Natural killer cell treated with Interleukin-12 subunit alpha and Interleukin-12 subunit beta and Interleukin-15 and Interleukin-18, amount 100 ng/mL, for 72 hours (primary cell): ENCODE measurements at regions not wholly inside any gene's neighbourhood (a gene's known extent, or its start where the extent isn't known, plus 50 kb on each side); places are given as distances from the start of the nearest gene placed in this dataset.
"Not testable (repeated sequence)": the region's sequence is repeated elsewhere in the genome, so short reads cannot be mapped to it uniquely, and the experiment has no call there.

Source experiments
- ATAC-seq, 2 donors: fragments of 150-1000 bp; cut with Tn5 transposase in 1 of 2; sonication (Bioruptor Pico), chemical (Tn5 transposase) in 1 of 2; 2 replicates each; pipeline ENCODE4 v1.10.0; 2021
- DNase-seq: peaks from one replicate; pipeline ENCODE4 v3.0.0; 2022; ENCODE audit warnings: low spot score
- H3K27ac Mint-ChIP-seq, 2 donors: 1 replicate in 1 of 2; 2 replicates in 1 of 2; pipeline ENCODE4 v1.8.0; 2022; ENCODE audit warnings: mixed read lengths in 2 of 2, mild to moderate bottlenecking in 1 of 2, moderate library complexity in 1 of 2
- H3K27me3 Mint-ChIP-seq, 2 donors: 1 replicate in 1 of 2; 2 replicates in 1 of 2; pipeline ENCODE4 v1.8.0; 2022; ENCODE audit warnings: mixed read lengths in 2 of 2
- H3K36me3 Mint-ChIP-seq: one replicate; pipeline ENCODE4 v1.8.0; 2022; ENCODE audit warnings: mixed read lengths
- H3K4me1 Mint-ChIP-seq, 2 donors: 1 replicate in 1 of 2; 2 replicates in 1 of 2; pipeline ENCODE4 v1.8.0; 2022; ENCODE audit warnings: low read depth in 2 of 2, mixed read lengths in 2 of 2, mild to moderate bottlenecking in 1 of 2
- H3K4me3 Mint-ChIP-seq: one replicate; pipeline ENCODE4 v1.8.0; 2022; ENCODE audit warnings: mixed read lengths
- H3K9me3 Mint-ChIP-seq: 2 replicates; pipeline ENCODE4 v1.8.0; 2022; ENCODE audit warnings: mixed read lengths

- H3K4me1 Mint-ChIP-seq, H3K27me3 Mint-ChIP-seq, H3K4me3 Mint-ChIP-seq, ATAC-seq, DNase-seq, H3K36me3 Mint-ChIP-seq, H3K27ac Mint-ChIP-seq: not testable (repeated sequence)
- H3K9me3 Mint-ChIP-seq: peaks cover 13% of the 10 kb centered on the region
These were observed 672.9 kb upstream of the IMPG1 start for GRCh38 chr6:76745388-76745787.

- ATAC-seq, H3K4me1 Mint-ChIP-seq, DNase-seq, H3K4me3 Mint-ChIP-seq, H3K36me3 Mint-ChIP-seq, H3K27ac Mint-ChIP-seq, H3K27me3 Mint-ChIP-seq: not testable (repeated sequence)
- peaks cover 14% of the 10 kb centered on the region for H3K9me3 Mint-ChIP-seq
These were observed 671.8 kb upstream of the IMPG1 start for GRCh38 chr6:76744151-76744720.

GRCh38 chr6:76742919-76743318 is 670.5 kb upstream of the IMPG1 start:
- no peak for DNase-seq
- Mint-ChIP-seq H3K4me3 (no peak overlapping the region), H3K27ac (no peak overlapping the region), H3K27me3 (no peaks in the 10 kb centered on the region), H3K36me3 (no peaks in the 10 kb centered on the region), H3K4me1 (no peaks in the 10 kb centered on the region), H3K9me3 (peaks cover 8% of the 10 kb centered on the region)
- no peak for ATAC-seq

GRCh38 chr6:76719449-76719848 is 647.0 kb upstream of the IMPG1 start:
- no peak overlapping the region for H3K4me3 Mint-ChIP-seq
- peaks cover 7% of the 10 kb centered on the region for H3K36me3 Mint-ChIP-seq
- H3K4me1 Mint-ChIP-seq: no peaks in the 10 kb centered on the region
- DNase-seq (no peak), ATAC-seq (no peak)
- no peaks in the 10 kb centered on the region for H3K27me3 Mint-ChIP-seq
- H3K27ac Mint-ChIP-seq: no peak overlapping the region
- H3K9me3 Mint-ChIP-seq: peaks cover 27% of the 10 kb centered on the region

- Mint-ChIP-seq H3K27ac (no peak overlapping the region), H3K4me1 (no peaks in the 10 kb centered on the region), H3K4me3 (no peak overlapping the region), H3K27me3 (no peaks in the 10 kb centered on the region), H3K9me3 (peaks cover 13% of the 10 kb centered on the region), H3K36me3 (no peaks in the 10 kb centered on the region)
- ATAC-seq (no peak), DNase-seq (no peak)
These were observed 636.3 kb upstream of the IMPG1 start for GRCh38 chr6:76708641-76709331.

- Mint-ChIP-seq H3K27ac (no peak overlapping the region), H3K4me3 (no peak overlapping the region), H3K9me3 (peaks cover 14% of the 10 kb centered on the region), H3K4me1 (no peaks in the 10 kb centered on the region), H3K27me3 (no peaks in the 10 kb centered on the region), H3K36me3 (no peaks in the 10 kb centered on the region)
- ATAC-seq (no peak), DNase-seq (no peak)
These were observed 635.2 kb upstream of the IMPG1 start for GRCh38 chr6:76707630-76708029.

- Mint-ChIP-seq H3K27ac (no peak overlapping the region), H3K9me3 (peaks cover 19% of the 10 kb centered on the region), H3K4me1 (no peaks in the 10 kb centered on the region), H3K27me3 (no peaks in the 10 kb centered on the region), H3K4me3 (no peak overlapping the region), H3K36me3 (no peaks in the 10 kb centered on the region)
- ATAC-seq: no peak
- DNase-seq: no peak
These were observed 634.2 kb upstream of the IMPG1 start for GRCh38 chr6:76706631-76707030.

- Mint-ChIP-seq H3K4me3 (no peak overlapping the region), H3K27me3 (no peaks in the 10 kb centered on the region), H3K36me3 (no peaks in the 10 kb centered on the region), H3K4me1 (no peaks in the 10 kb centered on the region), H3K9me3 (peaks cover 19% of the 10 kb centered on the region), H3K27ac (no peak overlapping the region)
- ATAC-seq: no peak
- DNase-seq: no peak
These were observed 633.6 kb upstream of the IMPG1 start for GRCh38 chr6:76706086-76706485.

- Mint-ChIP-seq H3K4me1 (no peaks in the 10 kb centered on the region), H3K9me3 (peaks cover 19% of the 10 kb centered on the region), H3K4me3 (no peak overlapping the region), H3K27ac (no peak overlapping the region), H3K36me3 (no peaks in the 10 kb centered on the region), H3K27me3 (no peaks in the 10 kb centered on the region)
- ATAC-seq (no peak), DNase-seq (no peak)
These were observed 631.3 kb upstream of the IMPG1 start for GRCh38 chr6:76703786-76704185.

GRCh38 chr6:76703285-76703684 is 630.8 kb upstream of the IMPG1 start:
- H3K4me1 Mint-ChIP-seq: no peaks in the 10 kb centered on the region
- H3K36me3 Mint-ChIP-seq: no peaks in the 10 kb centered on the region
- no peak overlapping the region for H3K4me3 Mint-ChIP-seq
- no peaks in the 10 kb centered on the region for H3K27me3 Mint-ChIP-seq
- DNase-seq (no peak), ATAC-seq (no peak)
- H3K27ac Mint-ChIP-seq: no peak overlapping the region
- peaks cover 19% of the 10 kb centered on the region for H3K9me3 Mint-ChIP-seq

GRCh38 chr6:76702187-76702586 is 629.7 kb upstream of the IMPG1 start:
- Mint-ChIP-seq H3K4me1 (no peaks in the 10 kb centered on the region), H3K36me3 (no peaks in the 10 kb centered on the region), H3K9me3 (peaks cover 15% of the 10 kb centered on the region), H3K4me3 (no peak overlapping the region), H3K27ac (no peak overlapping the region), H3K27me3 (no peaks in the 10 kb centered on the region)
- ATAC-seq: no peak
- no peak for DNase-seq

- Mint-ChIP-seq H3K36me3 (no peaks in the 10 kb centered on the region), H3K9me3 (peaks cover 16% of the 10 kb centered on the region), H3K27me3 (no peaks in the 10 kb centered on the region), H3K4me3 (no peak overlapping the region), H3K4me1 (no peaks in the 10 kb centered on the region), H3K27ac (no peak overlapping the region)
- ATAC-seq (no peak), DNase-seq (no peak)
These were observed 629.1 kb upstream of the IMPG1 start for GRCh38 chr6:76701610-76702009.

- Mint-ChIP-seq H3K36me3 (no peaks in the 10 kb centered on the region), H3K4me1 (no peaks in the 10 kb centered on the region), H3K9me3 (peaks cover 12% of the 10 kb centered on the region), H3K27me3 (no peaks in the 10 kb centered on the region), H3K4me3 (no peak overlapping the region), H3K27ac (no peak overlapping the region)
- ATAC-seq (no peak), DNase-seq (no peak)
These were observed 625.1 kb upstream of the IMPG1 start for GRCh38 chr6:76697585-76697984.

GRCh38 chr6:76694795-76695194 is 622.3 kb upstream of the IMPG1 start:
- peaks cover 8% of the 10 kb centered on the region for H3K9me3 Mint-ChIP-seq
- no peak overlapping the region for H3K27ac Mint-ChIP-seq
- DNase-seq (no peak), ATAC-seq (no peak)
- no peaks in the 10 kb centered on the region for H3K4me1 Mint-ChIP-seq
- H3K27me3 Mint-ChIP-seq: no peaks in the 10 kb centered on the region
- H3K4me3 Mint-ChIP-seq: no peak overlapping the region
- H3K36me3 Mint-ChIP-seq: no peaks in the 10 kb centered on the region

- Mint-ChIP-seq H3K36me3 (no peaks in the 10 kb centered on the region), H3K27ac (no peak overlapping the region), H3K27me3 (no peaks in the 10 kb centered on the region), H3K4me3 (no peak overlapping the region), H3K9me3 (peaks cover 32% of the 10 kb centered on the region), H3K4me1 (no peaks in the 10 kb centered on the region)
- ATAC-seq (no peak), DNase-seq (no peak)
These were observed 612.4 kb upstream of the IMPG1 start for GRCh38 chr6:76684875-76685274.
